WTC11 (cell line): ENCODE measurements at regions not wholly inside any gene's neighbourhood (a gene's known extent, or its start where the extent isn't known, plus 50 kb on each side); places are given as distances from the start of the nearest gene placed in this dataset.

Source experiments
- ATAC-seq: fragments of 200-7000 bp; cut with Tn5 transposase; 2 replicates; pipeline ENCODE4 v1.10.0; 2021; ENCODE audit warnings: mild to moderate bottlenecking, moderate library complexity
- CTCF ChIA-PET: fragments of 300-600 bp; sonication (Branson Sonifier 250); formaldehyde crosslinking; loops from one replicate; lab custom pipeline; 2021; ENCODE audit warnings: antibody characterized with exemption; lab: Charles Lee
- POLR2A ChIA-PET: fragments of 350-600 bp; sonication (Branson Sonifier 250); formaldehyde crosslinking; loops from one replicate; lab custom pipeline; 2021; ENCODE audit warnings: antibody characterized with exemption; lab: Charles Lee
- DNase-seq: peaks from one replicate; pipeline ENCODE4 v3.0.0; 2021; ENCODE audit warnings: low spot score
- H3K27ac Mint-ChIP-seq: 2 replicates; pipeline ENCODE4 v1.8.0; 2021; ENCODE audit warnings: mixed read lengths
- H3K27me3 Mint-ChIP-seq: 2 replicates; pipeline ENCODE4 v1.8.0; 2021; ENCODE audit warnings: low read depth, mild to moderate bottlenecking, moderate library complexity, mixed read lengths
- H3K36me3 Mint-ChIP-seq: 2 replicates; pipeline ENCODE4 v1.8.0; 2021; ENCODE audit warnings: mixed read lengths
- H3K4me1 Mint-ChIP-seq: 2 replicates; pipeline ENCODE4 v1.8.0; 2022; ENCODE audit warnings: mixed read lengths
- H3K4me3 Mint-ChIP-seq: 2 replicates; pipeline ENCODE4 v1.8.0; 2021; ENCODE audit warnings: mild to moderate bottlenecking, moderate library complexity, mixed read lengths
- H3K9me3 Mint-ChIP-seq: 2 replicates; pipeline ENCODE4 v1.8.0; 2021; ENCODE audit warnings: mixed read lengths
- CREB1 ChIP-seq: sonication (generic); formaldehyde crosslinking; IDR thresholded peaks from 2 replicates; pipeline ENCODE4 v1.8.0; 2023; ENCODE audit warnings: mild to moderate bottlenecking, missing genetic modification reagents
- E2F1 ChIP-seq: sonication (generic); formaldehyde crosslinking; IDR thresholded peaks from 2 replicates; pipeline ENCODE4 v1.8.0; 2022; ENCODE audit warnings: mild to moderate bottlenecking, missing genetic modification reagents
- FOXP1 ChIP-seq: sonication (generic); formaldehyde crosslinking; IDR thresholded peaks from 2 replicates; pipeline ENCODE4 v1.8.0; 2022; ENCODE audit warnings: missing genetic modification reagents, mild to moderate bottlenecking, moderate library complexity, borderline replicate concordance
- FOXP4 ChIP-seq: sonication (generic); formaldehyde crosslinking; IDR thresholded peaks from 2 replicates; pipeline ENCODE4 v1.8.0; 2022; ENCODE audit warnings: mild to moderate bottlenecking, missing genetic modification reagents
- GTF2I ChIP-seq: fragments of 250-450 bp; sonication (Bioruptor Pico); conservative IDR thresholded peaks from 2 replicates; pipeline ENCODE4 v1.4.0; 2021; ENCODE audit warnings: mild to moderate bottlenecking
- HMGA2 ChIP-seq: fragments of 250-450 bp; sonication (Bioruptor Pico); IDR thresholded peaks from 2 replicates; pipeline ENCODE4 v1.4.0; 2021; ENCODE audit warnings: mild to moderate bottlenecking, moderate library complexity
- NFE2L1 ChIP-seq: sonication (generic); formaldehyde crosslinking; IDR thresholded peaks from 2 replicates; pipeline ENCODE4 v1.8.1; 2023; ENCODE audit warnings: missing genetic modification reagents
- NR2C2 ChIP-seq: sonication (generic); formaldehyde crosslinking; IDR thresholded peaks from 2 replicates; pipeline ENCODE4 v1.8.0; 2022; ENCODE audit warnings: mild to moderate bottlenecking, missing genetic modification reagents
- OVOL2 ChIP-seq: fragments of 250-450 bp; sonication (Bioruptor Pico); IDR thresholded peaks from 2 replicates; pipeline ENCODE4 v1.9.0; 2021; ENCODE audit warnings: mild to moderate bottlenecking, borderline replicate concordance
- PRDM15 ChIP-seq: sonication (generic); formaldehyde crosslinking; IDR thresholded peaks from 2 replicates; pipeline ENCODE4 v1.8.0; 2022; ENCODE audit warnings: missing genetic modification reagents
- SMAD3 ChIP-seq: sonication (generic); formaldehyde crosslinking; IDR thresholded peaks from 2 replicates; pipeline ENCODE4 v1.8.0; 2022; ENCODE audit warnings: missing genetic modification reagents, mild to moderate bottlenecking, borderline replicate concordance
- SP1 ChIP-seq: sonication (generic); formaldehyde crosslinking; conservative IDR thresholded peaks from 2 replicates; pipeline ENCODE4 v1.8.1; 2022; ENCODE audit warnings: missing genetic modification reagents
- TEAD1 ChIP-seq: sonication (generic); formaldehyde crosslinking; IDR thresholded peaks from 2 replicates; pipeline ENCODE4 v1.8.0; 2022; ENCODE audit warnings: mild to moderate bottlenecking, missing genetic modification reagents
- USF2 ChIP-seq: sonication (generic); formaldehyde crosslinking; IDR thresholded peaks from 2 replicates; pipeline ENCODE4 v1.8.1; 2023; ENCODE audit warnings: mild to moderate bottlenecking, missing genetic modification reagents, moderate library complexity
- ZNF263 ChIP-seq: sonication (generic); formaldehyde crosslinking; IDR thresholded peaks from 2 replicates; pipeline ENCODE4 v1.8.1; 2022; ENCODE audit warnings: low read depth, mild to moderate bottlenecking, moderate library complexity, missing genetic modification reagents
- ZNF532 ChIP-seq: fragments of 250-450 bp; sonication (Bioruptor Pico); IDR thresholded peaks from 2 replicates; pipeline ENCODE4 v1.9.0; 2021; ENCODE audit warnings: mild to moderate bottlenecking, borderline replicate concordance
- ZSCAN18 ChIP-seq: fragments of 250-450 bp; sonication (Bioruptor Pico); IDR thresholded peaks from 2 replicates; pipeline ENCODE4 v2.1.2; 2022; ENCODE audit warnings: mild to moderate bottlenecking, moderate library complexity

- Mint-ChIP-seq H3K4me3 (no peak overlapping the region), H3K27ac (no peak overlapping the region), H3K27me3 (no peaks in the 10 kb centered on the region), H3K9me3 (no peaks in the 10 kb centered on the region), H3K36me3 (no peaks in the 10 kb centered on the region), H3K4me1 (no peaks in the 10 kb centered on the region)
- DNase-seq: no peak
- CTCF ChIA-PET: no interaction called here
- TF ChIP-seq HMGA2 (no peak), E2F1 (no peak), NR2C2 (CRISPR knock-in tag) (no peak), ZNF263 (CRISPR knock-in tag) (no peak), GTF2I (CRISPR knock-in tag) (no peak), ZNF532 (CRISPR knock-in tag) (no peak), SMAD3 (no peak), PRDM15 (CRISPR knock-in tag) (no peak), TEAD1 (CRISPR knock-in tag) (no peak), CREB1 (no peak), SP1 (CRISPR knock-in tag) (no peak), ZSCAN18 (CRISPR knock-in tag) (no peak), FOXP1 (CRISPR knock-in tag) (no peak), USF2 (CRISPR knock-in tag) (no peak), OVOL2 (CRISPR knock-in tag) (no peak), NFE2L1 (CRISPR knock-in tag) (no peak), FOXP4 (CRISPR knock-in tag) (no peak)
- POLR2A ChIA-PET: no interaction called here
- ATAC-seq: no peak
These were observed 76.1 kb downstream of the KCNF1 start for GRCh38 chr2:10987861-10988260.
